KBM-7 (cell line): ENCODE measurements at regions not wholly inside any gene's neighbourhood (a gene's known extent, or its start where the extent isn't known, plus 50 kb on each side); places are given as distances from the start of the nearest gene placed in this dataset.
"Not testable (repeated sequence)": the region's sequence is repeated elsewhere in the genome, so short reads cannot be mapped to it uniquely, and the experiment has no call there.

ENCODE experiments used
- DNase-seq: peaks from one replicate; pipeline ENCODE4 v3.0.0-alpha.2; 2015
- in situ Hi-C: fragments of 300-500 bp; cut with MboI; formaldehyde crosslinking; loops from 2 replicates; pipeline ENCODE4 v1.14.3; 2020; ENCODE audit warnings: low sequenced_read_pairs, low pct_unique_long_range_greater_than_20kb, mixed read lengths

DNA sequence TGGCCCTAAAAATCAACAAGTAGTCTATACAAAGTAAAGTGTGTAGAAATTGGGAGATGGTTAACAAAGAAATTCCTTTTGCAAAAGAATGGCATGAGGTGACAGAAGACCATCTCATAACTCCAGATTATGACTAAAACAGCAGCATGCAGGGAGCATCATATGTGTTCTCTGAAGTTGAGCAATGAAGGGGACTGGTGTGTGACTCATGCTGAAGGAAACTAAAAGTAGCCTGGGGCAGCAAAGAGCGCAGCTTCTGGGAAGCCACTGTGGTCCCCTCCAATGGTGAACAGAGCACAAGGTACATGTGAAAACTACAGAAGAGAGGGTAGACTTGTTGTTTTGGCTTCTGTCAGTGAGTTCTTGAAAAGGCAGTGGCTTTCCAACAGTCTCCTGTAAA, 133.4 kb downstream of the MACC1 start:
- DNase-seq: no peak
- in situ Hi-C loops: no loop called here

DNA sequence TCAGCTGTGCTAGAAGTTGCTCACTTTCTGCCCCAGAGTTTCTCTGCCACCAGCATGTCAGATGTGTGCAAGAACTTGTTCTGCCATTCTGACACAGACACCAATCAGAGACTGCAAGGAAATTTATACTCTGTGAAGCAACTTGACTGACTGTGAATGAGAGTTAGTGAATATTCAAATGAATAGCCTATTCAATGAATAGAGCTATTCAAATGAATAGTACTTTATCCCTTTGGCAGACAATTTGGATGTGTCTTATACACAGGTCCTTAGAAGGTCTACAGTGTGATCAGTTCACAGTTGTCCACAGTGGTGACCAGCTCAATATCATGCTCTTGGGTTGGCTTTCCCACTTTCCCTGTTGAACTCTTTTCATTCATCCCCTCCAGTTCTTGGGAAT, 138.1 kb downstream of the MACC1 start:
- in situ Hi-C loops: no loop called here
- DNase-seq: no peak

DNA sequence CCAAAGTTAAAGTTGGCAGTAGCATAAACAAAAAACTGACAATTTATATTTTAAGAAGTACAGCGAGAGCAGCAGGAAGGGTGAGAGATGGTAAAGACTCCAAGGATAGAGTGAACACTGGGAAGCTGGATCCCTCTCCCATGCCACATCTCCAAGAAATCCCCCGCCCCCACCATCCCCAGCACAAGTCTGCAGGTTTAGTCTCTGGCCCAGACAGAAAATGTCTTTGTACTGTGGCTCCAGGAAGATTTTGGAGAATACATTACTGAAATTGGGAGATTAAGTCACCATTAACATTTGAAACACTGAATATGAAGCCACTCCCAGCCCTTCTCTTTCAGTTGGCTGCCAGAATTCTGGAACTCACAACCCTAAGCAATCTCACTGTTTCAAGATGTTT, 140.3 kb downstream of the MACC1 start:
- no peak for DNase-seq
- in situ Hi-C loops: no loop called here

DNA sequence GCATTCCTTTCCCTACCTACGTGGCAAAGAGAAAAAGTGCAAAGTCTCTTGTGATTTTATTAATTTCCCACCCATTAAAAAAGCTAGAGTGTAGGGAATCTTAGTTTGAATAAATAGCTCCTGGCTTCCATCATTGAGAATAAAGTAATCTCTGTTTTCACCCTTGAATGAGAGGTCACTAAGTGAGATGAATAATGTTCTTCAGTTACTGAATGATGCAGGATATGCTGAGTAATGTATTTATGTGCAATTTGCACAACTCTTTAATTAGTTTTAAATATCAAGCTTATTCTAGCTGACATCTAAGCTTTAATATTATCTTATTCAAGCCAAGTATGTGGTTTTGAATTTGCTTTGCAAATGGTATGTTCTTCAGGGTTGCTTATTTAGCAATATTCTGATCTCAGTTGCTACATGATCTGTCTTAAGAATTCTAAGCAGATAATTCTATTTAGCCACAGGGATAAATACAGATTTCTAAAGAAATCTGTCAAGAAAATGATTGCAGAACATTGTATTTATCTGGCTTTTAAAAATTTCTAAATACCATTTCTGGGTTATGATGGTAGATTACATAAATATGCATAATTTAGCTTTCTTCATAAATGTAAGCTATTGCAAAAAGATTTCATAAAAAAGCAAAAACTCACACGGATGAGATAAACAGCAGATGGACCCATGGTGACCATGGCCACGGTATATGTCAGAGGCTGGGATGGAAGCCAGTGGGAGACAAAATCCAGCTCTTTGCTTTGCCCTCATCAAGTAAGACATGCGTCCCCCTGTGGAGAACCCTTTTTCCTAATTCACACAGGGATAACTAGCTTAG, 141.0 kb downstream of the MACC1 start:
- DNase-seq: no peak
- in situ Hi-C loops: no loop called here

DNA sequence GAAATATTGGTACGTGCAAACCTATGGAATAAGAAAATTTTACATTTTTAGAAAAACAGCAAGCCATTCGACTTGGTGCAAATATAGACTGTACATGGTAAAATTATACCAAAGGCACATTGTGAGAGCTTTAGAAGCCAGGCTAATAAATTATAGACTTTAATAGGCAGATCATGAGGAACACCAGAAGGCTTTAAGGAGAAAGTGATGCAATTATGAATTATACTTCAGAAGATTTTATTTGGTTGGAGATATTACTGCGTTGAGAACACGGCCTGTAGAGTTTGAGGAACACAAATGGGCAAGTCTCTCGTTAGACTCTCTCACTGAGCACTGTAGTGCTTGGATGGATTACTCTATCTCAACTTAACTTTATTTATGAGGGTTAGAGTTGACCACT, 141.7 kb downstream of the MACC1 start:
- in situ Hi-C loops: no loop called here
- no peak for DNase-seq

DNA sequence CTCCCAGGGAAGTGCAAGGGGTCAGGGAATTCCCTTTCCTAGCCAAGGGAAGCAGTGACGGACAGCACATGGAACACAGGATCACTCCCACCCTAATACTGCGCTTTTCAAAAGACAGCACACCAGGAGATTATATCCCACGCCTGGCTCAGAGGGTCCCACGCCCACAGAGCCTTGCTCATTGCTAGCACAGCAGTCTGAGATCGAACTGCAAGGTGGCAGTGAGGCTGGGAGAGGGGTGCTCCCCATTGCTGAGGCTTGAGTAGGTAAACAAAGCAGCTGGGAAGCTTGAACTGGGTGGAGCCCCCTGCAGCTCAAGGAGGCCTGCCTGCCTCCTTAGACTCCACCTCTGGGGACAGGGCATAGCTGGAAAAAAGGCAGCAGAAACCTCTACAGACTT, 149.2 kb downstream of the MACC1 start:
- in situ Hi-C loops, DNase-seq: not testable (repeated sequence)

DNA sequence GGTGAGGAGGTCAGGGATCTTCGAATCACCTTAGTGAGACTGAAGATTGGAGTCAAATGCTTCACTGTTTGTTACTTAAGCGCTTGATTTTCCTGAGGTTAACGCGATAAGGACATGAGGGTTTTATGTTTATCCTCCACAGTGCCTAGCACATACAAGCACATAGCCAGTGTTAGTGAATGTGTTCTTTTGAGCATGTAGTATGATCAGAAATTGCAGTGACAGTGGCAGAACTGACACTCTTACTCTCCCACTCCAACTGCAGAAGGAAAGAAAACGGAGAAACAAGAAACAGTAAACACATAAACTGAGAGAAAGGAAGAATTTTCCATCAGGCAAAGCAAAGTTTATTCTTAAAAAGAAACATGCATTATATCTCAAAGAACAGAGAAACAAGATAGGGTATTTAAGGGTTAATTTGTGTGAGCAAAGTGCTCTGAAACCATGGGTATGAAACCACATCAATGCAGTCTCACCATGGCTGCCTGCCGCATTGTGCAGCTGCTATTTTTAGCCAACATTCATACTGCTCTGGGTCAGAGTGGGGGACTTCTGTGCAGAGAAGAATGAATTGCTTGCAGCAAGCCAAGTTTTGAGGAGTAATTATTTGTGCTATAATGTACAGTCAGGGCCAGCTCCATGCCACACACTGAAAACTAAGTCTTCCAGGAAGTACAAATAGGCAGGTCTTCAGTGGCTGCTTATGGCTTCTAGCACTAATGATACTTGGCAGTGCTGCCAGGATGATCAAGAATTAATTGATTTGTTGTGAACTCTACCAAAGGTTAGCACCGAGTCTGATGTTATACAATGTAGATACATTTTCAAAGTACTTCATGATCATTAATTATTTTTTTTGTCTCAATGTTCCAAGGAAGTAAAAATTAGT, 152.0 kb downstream of the MACC1 start:
- in situ Hi-C loops: no loop called here
- DNase-seq: peak; percentile 35

DNA sequence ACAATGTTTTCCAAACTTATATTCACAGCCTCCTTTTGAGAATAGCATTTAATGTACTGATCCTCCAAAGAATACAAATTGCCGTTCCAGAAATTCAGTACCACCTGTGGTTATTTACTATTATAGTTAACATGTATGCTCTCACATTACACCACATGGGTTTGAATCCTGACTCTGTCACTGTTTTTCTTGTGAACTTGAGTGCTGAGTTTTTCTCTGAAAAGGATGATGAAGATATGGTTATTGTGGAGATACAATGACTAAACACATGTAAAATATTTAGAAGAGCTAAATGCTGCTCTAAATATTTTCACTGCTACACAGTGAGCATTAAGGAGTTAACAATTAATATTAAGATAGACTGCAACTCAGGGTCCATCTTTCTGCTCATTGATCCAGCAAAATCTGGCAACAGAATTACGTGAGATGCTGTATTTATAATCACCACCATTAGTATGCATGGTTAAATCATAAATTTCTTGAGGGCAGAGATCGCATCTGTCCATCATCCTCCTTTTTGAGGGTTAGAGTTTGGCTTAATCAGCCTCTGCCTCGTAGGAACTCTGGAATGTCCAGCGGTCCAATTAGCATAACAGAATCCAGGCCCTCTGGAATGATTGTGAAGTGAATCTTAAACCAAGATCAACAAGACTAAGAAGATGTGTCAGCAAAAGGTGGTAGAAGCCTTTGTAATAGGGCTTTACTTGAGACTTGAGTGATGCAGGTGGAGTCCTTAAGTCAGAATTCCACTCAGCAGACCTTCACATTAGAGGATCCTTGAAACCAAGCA, 152.8 kb downstream of the MACC1 start:
- in situ Hi-C loops: no loop called here
- DNase-seq: no peak

DNA sequence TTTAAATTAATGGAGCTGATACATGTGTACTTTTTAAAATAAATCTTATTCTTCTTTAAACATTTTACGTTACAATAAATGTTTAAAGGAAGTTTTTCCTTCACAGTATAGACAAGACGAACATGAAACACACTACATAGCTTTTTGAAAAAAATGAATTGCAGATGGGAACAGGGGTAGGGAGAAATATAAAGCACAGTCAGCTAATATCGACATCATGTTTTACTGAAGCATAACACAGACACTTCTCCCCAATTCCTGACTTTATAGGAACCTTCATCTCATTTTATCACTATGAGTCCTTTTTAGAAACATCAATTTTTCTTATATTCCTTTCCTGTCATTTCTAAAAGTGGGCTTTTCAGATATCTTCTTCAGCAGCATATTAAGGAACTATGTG, 153.5 kb downstream of the MACC1 start:
- in situ Hi-C loops: no loop called here
- no peak for DNase-seq

DNA sequence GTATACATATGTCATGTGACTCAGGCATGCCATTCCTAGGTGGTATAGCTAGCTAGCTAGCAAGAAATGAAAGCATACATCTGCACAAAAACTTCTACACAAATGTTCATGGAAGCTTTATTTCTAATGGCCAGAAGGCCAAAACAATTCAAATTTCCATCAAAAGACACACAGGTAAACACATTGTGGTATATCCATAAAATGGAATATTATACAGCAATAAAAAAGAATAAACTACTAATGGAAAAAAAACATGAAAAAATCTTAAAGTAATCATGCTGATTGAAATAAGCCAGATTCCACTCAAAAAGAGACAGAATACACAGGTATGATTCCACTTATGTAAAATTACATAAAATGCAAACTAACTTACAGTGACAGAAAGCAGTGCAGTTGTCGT, 154.3 kb downstream of the MACC1 start:
- in situ Hi-C loops: no loop called here
- DNase-seq: no peak

DNA sequence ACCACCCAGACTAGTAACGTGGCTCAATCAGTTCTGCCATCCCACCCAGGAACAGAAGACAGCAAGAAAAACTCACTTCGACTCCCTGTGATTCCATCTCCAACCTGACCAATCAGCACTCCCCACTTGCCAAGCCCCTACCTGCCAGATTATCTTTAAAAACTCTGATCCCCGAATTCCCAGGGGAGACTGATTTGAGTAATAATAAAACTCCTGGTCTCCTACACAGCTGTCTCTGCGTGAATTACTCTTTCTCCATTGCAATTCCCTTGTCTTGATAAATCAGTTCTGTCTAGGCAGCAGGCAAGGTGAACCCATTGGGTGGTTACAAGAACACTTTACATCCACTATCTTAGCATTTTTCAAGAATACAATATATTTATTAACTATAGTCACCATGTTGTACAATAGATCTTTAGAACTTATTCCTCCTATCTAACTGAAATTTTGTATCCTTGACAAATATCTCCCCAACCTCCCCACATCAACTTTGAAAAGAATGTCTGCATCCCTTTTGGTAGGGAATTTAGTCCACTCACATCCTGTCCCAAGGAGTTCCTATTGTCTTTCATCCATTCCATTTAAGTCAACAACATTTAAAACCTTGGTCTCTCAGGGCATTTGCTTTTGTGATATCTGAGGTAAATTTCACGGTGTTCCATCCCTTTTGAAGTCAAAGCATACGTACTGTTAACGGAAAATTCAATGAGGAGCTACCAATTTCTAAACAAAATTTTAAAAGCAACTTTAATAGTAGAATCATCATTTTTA, 163.7 kb downstream of the MACC1 start:
- no peak for DNase-seq
- in situ Hi-C loops: no loop called here

DNA sequence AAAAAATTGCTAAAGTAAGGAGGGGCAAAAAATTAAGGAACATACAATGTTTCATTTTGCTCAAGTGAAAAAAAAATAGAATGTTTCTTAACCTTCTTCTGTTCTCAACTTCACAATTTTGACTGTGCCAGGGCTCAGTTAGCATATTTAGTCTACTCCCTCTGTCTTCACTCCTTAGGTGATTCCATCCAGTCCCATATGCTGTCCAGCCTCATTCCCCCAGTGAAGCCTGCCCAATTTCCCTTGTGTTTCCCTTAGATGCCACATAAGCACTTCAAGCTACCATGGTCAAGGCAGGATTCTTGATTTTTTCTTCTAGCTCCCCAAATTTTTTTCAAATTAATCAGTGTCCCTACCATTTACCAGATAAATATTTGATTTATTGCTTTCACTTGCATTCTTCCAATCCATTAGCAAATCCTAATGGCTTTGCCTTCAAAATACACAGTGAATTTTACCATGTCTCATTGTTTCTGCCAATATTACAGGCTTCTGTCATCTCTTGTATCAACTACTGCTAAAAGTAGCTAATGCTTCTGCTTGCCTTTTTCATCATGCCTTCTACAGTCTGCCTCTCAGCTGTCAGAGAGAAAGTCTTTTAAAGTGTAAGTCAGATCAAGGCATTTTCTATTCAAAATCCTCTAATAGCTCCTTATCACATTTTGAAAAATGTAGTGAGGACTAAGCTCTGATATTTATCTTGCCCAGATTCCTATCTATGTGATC, 166.8 kb downstream of the MACC1 start:
- DNase-seq: no peak
- in situ Hi-C loops: no loop called here

DNA sequence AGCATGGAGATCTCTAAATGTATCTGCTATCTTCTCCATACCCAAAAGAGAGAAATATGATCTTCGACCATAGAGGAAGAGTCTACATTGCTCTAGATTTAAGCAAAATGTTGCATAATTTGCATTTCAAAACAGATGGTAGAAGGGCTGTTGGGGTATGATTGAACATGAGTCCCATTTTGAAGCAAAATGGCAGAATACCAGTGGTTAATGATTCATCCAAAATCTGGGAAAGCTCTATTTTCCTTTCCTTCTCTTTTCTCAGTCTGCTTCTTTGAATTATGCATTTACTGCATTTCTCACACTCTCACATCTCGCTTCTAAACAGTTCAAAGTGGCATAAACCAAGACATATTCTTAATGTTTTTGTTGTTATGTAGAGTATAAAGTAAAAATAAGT, 178.5 kb downstream of the MACC1 start:
- in situ Hi-C loops: no loop called here
- DNase-seq: no peak

DNA sequence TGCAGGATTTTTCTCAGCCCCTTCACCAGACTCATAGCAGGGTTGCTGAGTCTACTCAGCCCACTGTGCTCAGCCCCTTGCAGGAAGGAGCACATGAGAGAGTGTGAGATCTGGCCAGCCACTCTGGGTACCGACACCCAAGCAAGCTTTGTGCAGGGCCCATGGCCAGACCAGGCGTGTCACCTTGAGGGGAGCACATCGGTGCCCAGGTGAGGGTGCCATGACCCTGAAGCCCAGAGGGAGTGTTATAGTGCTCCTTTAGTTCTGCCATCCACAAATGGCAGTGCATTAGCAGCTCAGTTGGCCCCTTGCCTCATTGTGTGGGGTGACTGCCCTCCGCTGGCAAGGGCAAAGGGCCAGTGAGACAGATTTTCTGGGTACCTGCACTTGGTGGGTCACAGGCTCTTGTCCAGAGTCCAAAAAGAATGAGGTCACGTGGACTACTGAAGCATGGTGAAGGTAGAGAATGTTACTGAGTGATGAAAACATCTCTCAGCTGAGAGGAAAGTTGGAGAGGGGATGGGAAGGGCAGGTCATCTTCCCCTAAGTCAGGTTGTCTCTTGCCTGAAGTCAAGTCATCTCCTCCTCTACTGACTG, 181.8 kb downstream of the MACC1 start:
- DNase-seq: no peak
- in situ Hi-C loops: no loop called here

DNA sequence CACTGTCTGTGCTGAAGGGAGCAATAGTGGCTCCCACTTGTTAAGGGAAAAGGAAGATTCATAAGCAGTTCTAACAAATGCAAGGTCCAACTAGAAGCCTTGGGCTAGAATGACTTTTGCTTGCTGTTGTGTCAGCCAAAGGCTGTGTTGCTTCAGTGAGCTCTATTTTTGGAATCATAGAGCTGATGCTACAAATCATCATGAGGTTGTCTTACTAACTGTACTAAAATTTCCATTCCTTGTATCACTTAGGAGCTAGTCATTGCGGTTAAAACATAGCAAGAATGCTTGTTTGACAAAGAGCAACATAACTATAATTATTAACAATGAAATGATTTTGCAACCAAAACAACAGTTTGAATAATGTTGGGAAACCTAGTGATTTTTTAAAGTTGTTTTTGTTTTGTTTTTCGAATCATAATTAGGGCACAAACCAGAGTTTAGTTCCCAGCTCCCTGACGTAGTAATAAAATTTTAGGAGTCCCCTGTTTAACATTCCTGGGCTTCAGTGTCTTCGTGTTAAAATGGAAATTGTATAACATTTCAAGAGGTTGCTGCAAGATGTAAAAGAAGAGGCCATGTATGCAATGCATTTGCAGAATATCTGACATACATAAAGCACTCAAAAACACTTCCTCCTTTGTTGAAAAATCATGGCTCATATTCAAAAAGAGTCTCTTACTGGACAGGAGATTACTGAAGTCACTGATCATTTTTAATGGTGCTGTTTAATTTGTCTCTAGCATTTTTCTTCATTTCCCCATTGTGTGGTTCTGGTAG, 183.4 kb downstream of the MACC1 start:
- DNase-seq: no peak
- in situ Hi-C loops: no loop called here

DNA sequence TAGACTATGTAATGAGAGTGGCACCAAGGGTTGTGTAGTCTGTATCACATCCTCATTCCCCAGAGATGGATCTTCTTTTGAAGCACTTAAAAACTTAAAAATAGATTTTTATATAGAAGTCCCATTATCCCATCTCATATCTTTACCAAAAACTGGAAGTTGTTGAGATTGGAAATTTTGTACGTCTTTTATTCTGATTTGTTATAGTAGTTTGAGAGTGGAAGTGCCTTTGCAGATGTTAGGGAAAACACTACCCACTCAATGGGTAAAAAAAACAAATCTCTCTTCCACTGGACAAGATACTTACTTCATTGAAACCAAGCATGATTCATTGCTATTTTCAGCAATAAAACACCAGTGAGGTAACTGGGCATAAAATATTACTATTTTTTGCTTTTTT, 184.4 kb downstream of the MACC1 start:
- in situ Hi-C loops: no loop called here
- DNase-seq: no peak

DNA sequence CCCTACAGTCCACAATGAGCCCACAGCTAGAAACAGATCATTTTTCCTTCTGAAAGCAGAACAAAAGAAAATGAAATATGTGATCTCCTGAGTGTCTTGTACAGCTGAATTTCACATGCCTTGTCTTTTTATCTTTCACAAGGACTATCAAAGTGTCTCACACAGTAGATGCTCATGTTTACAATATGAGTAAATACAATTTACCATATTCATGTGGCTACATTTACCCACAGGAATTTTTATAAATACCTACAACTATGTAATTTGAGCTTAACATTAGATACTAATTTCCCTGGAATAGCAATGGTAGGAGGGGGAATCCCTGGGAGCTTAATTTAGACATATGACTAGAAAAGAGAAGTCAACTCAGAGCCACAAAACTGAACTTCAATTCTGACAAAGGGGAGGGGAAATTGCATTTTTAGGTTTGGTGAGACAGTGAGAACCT, 186.2 kb downstream of the MACC1 start:
- no peak for DNase-seq
- in situ Hi-C loops: no loop called here
